ENCODE measurements at regions not wholly inside any gene's neighbourhood (a gene's known extent, or its start where the extent isn't known, plus 50 kb on each side); places are given as distances from the start of the nearest gene placed in this dataset.

GRCh38 chr1:116232989-116233514 lies 121.9 kb downstream of the MAB21L3 start:
- no peak for DNase-seq (ENCODE audit: low spot score)

GRCh38 chr1:116234429-116234828 lies 123.2 kb downstream of the MAB21L3 start:
- DNase-seq (ENCODE audit: low spot score), result no peak

- no peak for DNase-seq (ENCODE audit: low spot score)
Observed at GRCh38 chr1:116239916-116240315, 128.7 kb downstream of the MAB21L3 start.

- no peak for DNase-seq (ENCODE audit: low spot score)
Observed at GRCh38 chr1:116242741-116243140, 130.3 kb upstream of the ATP1A1 start.

GRCh38 chr1:116243333-116244054 lies 129.6 kb upstream of the ATP1A1 start:
- DNase-seq (ENCODE audit: low spot score), result no peak

- no peak for DNase-seq (ENCODE audit: low spot score)
Observed at GRCh38 chr1:116246174-116246573, 126.9 kb upstream of the ATP1A1 start.

GRCh38 chr1:116252271-116252670 lies 120.8 kb upstream of the ATP1A1 start:
- DNase-seq (ENCODE audit: low spot score), result no peak

GRCh38 chr1:116252785-116253184 lies 120.3 kb upstream of the ATP1A1 start:
- peak; percentile 6 for DNase-seq (ENCODE audit: low spot score)

- DNase-seq (ENCODE audit: low spot score), result no peak
Observed at GRCh38 chr1:116253566-116254382, 119.3 kb upstream of the ATP1A1 start.

- peak; percentile 63 for DNase-seq (ENCODE audit: low spot score)
Observed at GRCh38 chr1:116254776-116255175, 118.3 kb upstream of the ATP1A1 start.

- DNase-seq (ENCODE audit: low spot score), result no peak
Observed at GRCh38 chr1:116255486-116256285, 117.4 kb upstream of the ATP1A1 start.

- no peak for DNase-seq (ENCODE audit: low spot score)
Observed at GRCh38 chr1:116256286-116256649, 116.8 kb upstream of the ATP1A1 start.

GRCh38 chr1:116256875-116257274 lies 116.2 kb upstream of the ATP1A1 start:
- no peak for DNase-seq (ENCODE audit: low spot score)

GRCh38 chr1:116257341-116257767 lies 115.7 kb upstream of the ATP1A1 start:
- DNase-seq (ENCODE audit: low spot score), result no peak

- DNase-seq (ENCODE audit: low spot score), result no peak
Observed at GRCh38 chr1:116257836-116258235, 115.2 kb upstream of the ATP1A1 start.

- no peak for DNase-seq (ENCODE audit: low spot score)
Observed at GRCh38 chr1:116258668-116259419, 114.2 kb upstream of the ATP1A1 start.

GRCh38 chr1:116259663-116260062 lies 113.4 kb upstream of the ATP1A1 start:
- no peak for DNase-seq (ENCODE audit: low spot score)

- DNase-seq (ENCODE audit: low spot score), result no peak
Observed at GRCh38 chr1:116260115-116260514, 112.9 kb upstream of the ATP1A1 start.

- DNase-seq (ENCODE audit: low spot score), result no peak
Observed at GRCh38 chr1:116260621-116261020, 112.4 kb upstream of the ATP1A1 start.

GRCh38 chr1:116261227-116261626 lies 111.8 kb upstream of the ATP1A1 start:
- peak; percentile 37 for DNase-seq (ENCODE audit: low spot score)

- no peak for DNase-seq (ENCODE audit: low spot score)
Observed at GRCh38 chr1:116262207-116262994, 110.6 kb upstream of the ATP1A1 start.
